Suprapubic skin (tissue), 3 donors: ENCODE measurements at regions not wholly inside any gene's neighbourhood (a gene's known extent, or its start where the extent isn't known, plus 50 kb on each side); places are given as distances from the start of the nearest gene placed in this dataset.

Source experiments
- POLR2AphosphoS5 ChIP-seq, 3 donors: sonication (generic); formaldehyde crosslinking; IDR thresholded peaks; one replicate each; pipeline ENCODE4 v1.6.1; 2017; ENCODE audit warnings: antibody characterized with exemption in 3 of 3
- TF ChIP-seq, protein P1 (sequence below), 2 donors: fragments of 200-600 bp in 1 of 2; fragments of 450-650 bp in 1 of 2; sonication (generic) in 1 of 2; IDR thresholded peaks; one replicate each; pipeline ENCODE4 v1.5.1; 2016 to 2019; ENCODE audit warnings: antibody characterized with exemption in 2 of 2, mild to moderate bottlenecking in 1 of 2, moderate library complexity in 1 of 2

DNA sequence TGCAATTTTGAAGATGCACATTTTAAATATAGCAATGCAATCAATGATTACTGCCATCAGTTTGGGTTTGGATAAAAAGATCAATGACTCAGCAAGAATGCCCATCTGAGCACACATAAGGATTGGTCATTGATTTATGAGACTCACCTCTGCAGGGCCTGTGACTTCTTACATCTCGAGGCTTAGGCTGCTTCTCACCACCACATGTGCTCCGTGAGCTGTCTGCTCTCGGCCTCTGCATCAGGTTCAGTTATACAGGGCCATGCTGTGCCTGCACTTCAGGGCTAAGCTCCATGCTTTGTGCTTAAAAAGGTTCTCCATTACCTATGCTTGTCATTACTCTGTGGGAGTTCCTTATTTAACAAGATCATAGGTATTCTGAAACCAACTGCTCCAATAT lies 887.5 kb downstream of the DIPK2A start:
- TF ChIP-seq, protein P1, sequence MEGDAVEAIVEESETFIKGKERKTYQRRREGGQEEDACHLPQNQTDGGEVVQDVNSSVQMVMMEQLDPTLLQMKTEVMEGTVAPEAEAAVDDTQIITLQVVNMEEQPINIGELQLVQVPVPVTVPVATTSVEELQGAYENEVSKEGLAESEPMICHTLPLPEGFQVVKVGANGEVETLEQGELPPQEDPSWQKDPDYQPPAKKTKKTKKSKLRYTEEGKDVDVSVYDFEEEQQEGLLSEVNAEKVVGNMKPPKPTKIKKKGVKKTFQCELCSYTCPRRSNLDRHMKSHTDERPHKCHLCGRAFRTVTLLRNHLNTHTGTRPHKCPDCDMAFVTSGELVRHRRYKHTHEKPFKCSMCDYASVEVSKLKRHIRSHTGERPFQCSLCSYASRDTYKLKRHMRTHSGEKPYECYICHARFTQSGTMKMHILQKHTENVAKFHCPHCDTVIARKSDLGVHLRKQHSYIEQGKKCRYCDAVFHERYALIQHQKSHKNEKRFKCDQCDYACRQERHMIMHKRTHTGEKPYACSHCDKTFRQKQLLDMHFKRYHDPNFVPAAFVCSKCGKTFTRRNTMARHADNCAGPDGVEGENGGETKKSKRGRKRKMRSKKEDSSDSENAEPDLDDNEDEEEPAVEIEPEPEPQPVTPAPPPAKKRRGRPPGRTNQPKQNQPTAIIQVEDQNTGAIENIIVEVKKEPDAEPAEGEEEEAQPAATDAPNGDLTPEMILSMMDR (IDR thresholded peaks at IDR 0.05), result no peak
- TF ChIP-seq POLR2AphosphoS5 (IDR thresholded peaks at IDR 0.05), result no peak
